HG02623 (cell line): ENCODE measurements at regions not wholly inside any gene's neighbourhood (a gene's known extent, or its start where the extent isn't known, plus 50 kb on each side); places are given as distances from the start of the nearest gene placed in this dataset.
"Not testable (repeated sequence)": the region's sequence is repeated elsewhere in the genome, so short reads cannot be mapped to it uniquely, and the experiment has no call there.

ENCODE experiments used
- ATAC-seq: cut with Tn5 transposase; IDR thresholded peaks from one replicate; pipeline ENCODE4 v1.9.1; 2021; ENCODE audit warnings: moderate library complexity; ENCODE audit not compliant: unreplicated experiment

GRCh38 chr6:43939281-43940070, 169.5 kb downstream of the VEGFA start:
- no peak for ATAC-seq

- ATAC-seq: no peak
Measured at GRCh38 chr6:43938178-43939105, 168.4 kb downstream of the VEGFA start.

- no peak for ATAC-seq
Measured at GRCh38 chr6:43937236-43938177, 167.5 kb downstream of the VEGFA start.

GRCh38 chr6:43936476-43936875, 166.5 kb downstream of the VEGFA start:
- ATAC-seq: no peak

GRCh38 chr6:43935921-43936439, 166.0 kb downstream of the VEGFA start:
- no peak for ATAC-seq

GRCh38 chr6:43934803-43935602, 165.0 kb downstream of the VEGFA start:
- ATAC-seq: no peak

GRCh38 chr6:43934183-43934802, 164.3 kb downstream of the VEGFA start:
- ATAC-seq: no peak

GRCh38 chr6:43933148-43933885, 163.3 kb downstream of the VEGFA start:
- ATAC-seq: no peak

GRCh38 chr6:43932259-43933147, 162.5 kb downstream of the VEGFA start:
- ATAC-seq: no peak

GRCh38 chr6:43931201-43931600, 161.2 kb downstream of the VEGFA start:
- no peak for ATAC-seq

GRCh38 chr6:43930440-43931154, 160.6 kb downstream of the VEGFA start:
- ATAC-seq: no peak

- ATAC-seq: no peak
Measured at GRCh38 chr6:43929511-43929910, 159.5 kb downstream of the VEGFA start.

GRCh38 chr6:43927532-43928210, 157.7 kb downstream of the VEGFA start:
- ATAC-seq: no peak

GRCh38 chr6:43926634-43927531, 156.9 kb downstream of the VEGFA start:
- ATAC-seq: no peak

- not testable (repeated sequence) for ATAC-seq
Measured at GRCh38 chr6:43925636-43926139, 155.7 kb downstream of the VEGFA start.
